Vagina (tissue), 2 donors: ENCODE measurements at regions not wholly inside any gene's neighbourhood (a gene's known extent, or its start where the extent isn't known, plus 50 kb on each side); places are given as distances from the start of the nearest gene placed in this dataset.

Source experiments
- DNase-seq, 2 donors: peaks; one replicate each; pipeline ENCODE4 v3.0.0-alpha.2; 2017; ENCODE audit errors: extremely low spot score in 2 of 2
- H3K27ac ChIP-seq: fragments of 200-600 bp; sonication (generic); one replicate; pipeline ENCODE4 v1.5.1; 2019
- H3K27me3 ChIP-seq: fragments of 200-600 bp; sonication (generic); one replicate; pipeline ENCODE4 v1.5.1; 2019
- H3K36me3 ChIP-seq, 2 donors: fragments of 200-600 bp; sonication (generic); one replicate each; pipeline ENCODE4 v1.5.1; 2017 to 2019
- H3K4me1 ChIP-seq: fragments of 200-600 bp; sonication (generic); one replicate; pipeline ENCODE4 v1.5.1; 2019
- H3K4me3 ChIP-seq, 2 donors: fragments of 200-600 bp; sonication (generic); 1 replicate in 1 of 2; 2 replicates in 1 of 2; pipeline ENCODE4 v1.5.1; 2016 to 2019
- H3K9me3 ChIP-seq: fragments of 200-600 bp; sonication (generic); one replicate; pipeline ENCODE4 v1.5.1; 2019
- POLR2A ChIP-seq, 2 donors: fragments of 450-650 bp; IDR thresholded peaks; one replicate each; pipeline ENCODE4 v1.6.1; 2017; ENCODE audit warnings: antibody characterized with exemption in 2 of 2, mild to moderate bottlenecking in 2 of 2, moderate library complexity in 2 of 2
- POLR2AphosphoS5 ChIP-seq, 2 donors: sonication (generic); formaldehyde crosslinking; IDR thresholded peaks; one replicate each; pipeline ENCODE4 v1.9.0; 2017; ENCODE audit warnings: antibody characterized with exemption in 2 of 2, mild to moderate bottlenecking in 2 of 2, low read depth in 1 of 2; ENCODE audit not compliant: insufficient read depth in 1 of 2
- intact Hi-C: fragments of 100-400 bp; cut with DNase I; formaldehyde crosslinking; loops from one replicate; pipeline ENCODE4 v1.15.1; 2023
- TF ChIP-seq, protein P1 (sequence below), 3 experiments: fragments of 450-650 bp in 2 of 3; fragments of 200-600 bp in 1 of 3; sonication (generic) in 1 of 3; IDR thresholded peaks; one replicate each; pipeline ENCODE4 v1.5.1; 2017 to 2019; ENCODE audit warnings: antibody characterized with exemption in 3 of 3, mild to moderate bottlenecking in 2 of 3, moderate library complexity in 2 of 3

DNA sequence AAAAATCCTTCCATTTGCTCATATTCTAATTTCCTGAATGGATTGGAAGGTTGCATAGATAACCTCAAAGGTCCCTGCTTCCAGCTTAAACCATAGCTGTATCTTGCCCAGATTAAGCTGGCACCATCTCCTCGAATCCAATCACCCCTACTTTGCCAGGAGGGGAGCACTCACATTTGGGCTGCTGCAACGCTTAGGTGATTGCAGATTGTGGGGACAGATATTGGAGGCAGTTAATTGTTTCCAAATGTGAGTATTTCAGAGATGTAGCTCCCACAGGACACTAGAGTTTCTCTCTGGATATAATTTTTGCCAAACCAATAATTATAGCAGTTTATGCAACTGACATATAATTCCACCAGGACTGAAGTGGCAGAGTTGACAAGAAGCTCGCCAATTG lies 53.5 kb upstream of the ACSL1 start:
- no peaks in the 10 kb centered on the region for H3K4me1 ChIP-seq
- H3K27ac ChIP-seq, result no peak overlapping the region
- intact Hi-C loops, result no loop called here
- TF ChIP-seq, protein P1, sequence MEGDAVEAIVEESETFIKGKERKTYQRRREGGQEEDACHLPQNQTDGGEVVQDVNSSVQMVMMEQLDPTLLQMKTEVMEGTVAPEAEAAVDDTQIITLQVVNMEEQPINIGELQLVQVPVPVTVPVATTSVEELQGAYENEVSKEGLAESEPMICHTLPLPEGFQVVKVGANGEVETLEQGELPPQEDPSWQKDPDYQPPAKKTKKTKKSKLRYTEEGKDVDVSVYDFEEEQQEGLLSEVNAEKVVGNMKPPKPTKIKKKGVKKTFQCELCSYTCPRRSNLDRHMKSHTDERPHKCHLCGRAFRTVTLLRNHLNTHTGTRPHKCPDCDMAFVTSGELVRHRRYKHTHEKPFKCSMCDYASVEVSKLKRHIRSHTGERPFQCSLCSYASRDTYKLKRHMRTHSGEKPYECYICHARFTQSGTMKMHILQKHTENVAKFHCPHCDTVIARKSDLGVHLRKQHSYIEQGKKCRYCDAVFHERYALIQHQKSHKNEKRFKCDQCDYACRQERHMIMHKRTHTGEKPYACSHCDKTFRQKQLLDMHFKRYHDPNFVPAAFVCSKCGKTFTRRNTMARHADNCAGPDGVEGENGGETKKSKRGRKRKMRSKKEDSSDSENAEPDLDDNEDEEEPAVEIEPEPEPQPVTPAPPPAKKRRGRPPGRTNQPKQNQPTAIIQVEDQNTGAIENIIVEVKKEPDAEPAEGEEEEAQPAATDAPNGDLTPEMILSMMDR (IDR thresholded peaks at IDR 0.05), result no peak
- no peak for TF ChIP-seq POLR2A (IDR thresholded peaks at IDR 0.05)
- TF ChIP-seq POLR2AphosphoS5 (IDR thresholded peaks at IDR 0.05; ENCODE audit: insufficient read depth in 1 of 2, low read depth in 1 of 2), result no peak
- DNase-seq, result no peak
- no peaks in the 10 kb centered on the region for H3K9me3 ChIP-seq
- no peak overlapping the region for H3K4me3 ChIP-seq
- no peaks in the 10 kb centered on the region for H3K27me3 ChIP-seq
- H3K36me3 ChIP-seq, result no peaks in the 10 kb centered on the region

DNA sequence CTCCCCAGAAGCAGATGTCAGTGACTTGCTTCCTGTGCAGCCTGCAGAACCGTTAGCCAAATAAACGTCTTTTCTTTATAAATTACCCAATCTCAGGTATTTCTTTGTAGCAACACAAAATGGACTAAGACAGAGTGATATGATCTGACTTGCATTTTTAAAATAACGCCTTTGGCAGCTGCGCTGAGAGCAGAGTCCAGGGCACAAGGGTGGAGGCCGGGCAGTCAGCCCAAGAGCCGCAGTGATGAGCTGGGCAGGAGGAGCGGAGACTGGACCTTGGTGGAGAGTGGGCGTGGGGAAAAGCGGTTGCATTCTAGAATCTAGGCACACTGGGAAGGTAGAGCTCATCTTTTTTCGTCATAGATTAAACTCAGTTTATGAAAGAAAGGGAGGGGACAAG lies 56.5 kb upstream of the ACSL1 start:
- intact Hi-C loops, result no loop called here
- Histone ChIP-seq H3K27ac (no peak overlapping the region), H3K36me3 (no peaks in the 10 kb centered on the region), H3K27me3 (no peaks in the 10 kb centered on the region), H3K4me3 (no peak overlapping the region), H3K4me1 (no peaks in the 10 kb centered on the region), H3K9me3 (no peaks in the 10 kb centered on the region)
- TF ChIP-seq, protein P1 (IDR thresholded peaks at IDR 0.05), result no peak
- TF ChIP-seq POLR2A (IDR thresholded peaks at IDR 0.05) (no peak), POLR2AphosphoS5 (IDR thresholded peaks at IDR 0.05; ENCODE audit: insufficient read depth in 1 of 2, low read depth in 1 of 2) (no peak)
- DNase-seq, result no peak

DNA sequence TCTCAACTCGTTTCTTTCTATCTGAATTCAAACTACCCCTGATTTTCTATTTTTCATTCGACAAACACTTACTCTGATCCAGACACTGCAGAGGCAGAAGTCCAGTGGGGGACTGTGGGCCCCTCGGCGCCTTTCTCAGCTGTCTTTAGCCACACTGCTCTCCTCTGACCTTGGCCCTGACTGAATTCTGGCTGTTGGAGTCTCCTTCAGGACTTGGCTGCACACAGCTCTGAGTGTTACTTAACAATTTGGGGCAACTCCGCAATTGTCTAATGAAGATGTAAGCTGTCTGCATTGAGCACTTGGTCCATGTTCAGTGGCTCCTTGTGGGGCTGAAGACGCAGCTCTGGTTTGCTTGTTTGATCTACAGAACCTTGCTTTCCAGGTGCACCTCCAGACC lies 57.3 kb upstream of the ACSL1 start:
- Histone ChIP-seq H3K9me3 (no peaks in the 10 kb centered on the region), H3K4me3 (no peak overlapping the region), H3K27me3 (no peaks in the 10 kb centered on the region), H3K36me3 (no peaks in the 10 kb centered on the region), H3K4me1 (no peaks in the 10 kb centered on the region), H3K27ac (no peak overlapping the region)
- DNase-seq, result no peak
- TF ChIP-seq POLR2AphosphoS5 (IDR thresholded peaks at IDR 0.05; ENCODE audit: insufficient read depth in 1 of 2, low read depth in 1 of 2), result no peak
- no peak for TF ChIP-seq POLR2A (IDR thresholded peaks at IDR 0.05)
- TF ChIP-seq, protein P1 (IDR thresholded peaks at IDR 0.05), result no peak
- intact Hi-C loops, result no loop called here

DNA sequence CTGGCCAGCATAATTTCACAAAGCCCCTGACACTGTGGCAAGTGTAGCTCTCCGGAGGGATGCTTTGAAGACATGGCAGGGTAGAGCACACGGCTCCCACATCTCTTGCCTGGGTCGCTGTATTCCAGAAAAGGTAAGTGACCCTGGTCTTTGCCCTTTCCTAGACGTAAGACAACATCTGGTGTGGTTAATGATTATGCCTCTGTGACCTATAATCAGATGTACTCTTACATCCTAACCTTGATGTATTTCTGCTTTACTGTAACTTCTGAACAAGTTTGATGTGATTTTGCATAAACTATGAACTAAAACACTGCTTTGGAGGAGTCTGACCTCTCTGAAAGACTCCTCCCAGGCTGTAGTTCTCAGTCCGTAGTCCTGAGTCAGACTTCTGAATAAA lies 59.1 kb upstream of the ACSL1 start:
- H3K27me3 ChIP-seq, result no peaks in the 10 kb centered on the region
- no peak overlapping the region for H3K27ac ChIP-seq
- no peaks in the 10 kb centered on the region for H3K36me3 ChIP-seq
- TF ChIP-seq POLR2AphosphoS5 (IDR thresholded peaks at IDR 0.05; ENCODE audit: insufficient read depth in 1 of 2, low read depth in 1 of 2) (no peak), POLR2A (IDR thresholded peaks at IDR 0.05) (no peak)
- TF ChIP-seq, protein P1 (IDR thresholded peaks at IDR 0.05), result no peak
- no peak overlapping the region for H3K4me3 ChIP-seq
- H3K9me3 ChIP-seq, result no peaks in the 10 kb centered on the region
- DNase-seq, result no peak
- no peaks in the 10 kb centered on the region for H3K4me1 ChIP-seq
- intact Hi-C loops, result no loop called here

DNA sequence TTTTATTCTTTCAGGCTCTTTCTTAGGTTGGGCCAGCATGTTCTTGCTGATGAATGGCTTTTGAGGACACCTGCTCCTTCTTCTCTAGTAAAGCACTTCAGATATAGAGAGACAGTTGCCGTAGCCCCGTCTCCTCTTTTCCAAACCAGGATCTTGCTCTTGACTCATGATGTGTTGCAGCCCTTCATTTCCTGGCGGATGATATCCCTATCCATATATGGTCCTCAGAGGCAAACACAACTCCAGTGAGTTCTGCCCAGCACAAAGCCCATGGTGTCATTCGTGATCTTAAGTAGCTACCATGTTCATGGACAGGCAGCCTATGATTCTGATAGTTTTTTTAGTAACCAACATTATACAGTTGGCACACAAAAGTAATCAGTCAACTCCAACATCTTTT lies 59.8 kb upstream of the ACSL1 start:
- no peaks in the 10 kb centered on the region for H3K36me3 ChIP-seq
- TF ChIP-seq POLR2A (IDR thresholded peaks at IDR 0.05) (no peak), POLR2AphosphoS5 (IDR thresholded peaks at IDR 0.05; ENCODE audit: insufficient read depth in 1 of 2, low read depth in 1 of 2) (no peak)
- TF ChIP-seq, protein P1 (IDR thresholded peaks at IDR 0.05), result no peak
- H3K27ac ChIP-seq, result no peak overlapping the region
- no peak overlapping the region for H3K4me3 ChIP-seq
- no peaks in the 10 kb centered on the region for H3K27me3 ChIP-seq
- no peak for DNase-seq
- no peaks in the 10 kb centered on the region for H3K4me1 ChIP-seq
- intact Hi-C loops, result no loop called here
- no peaks in the 10 kb centered on the region for H3K9me3 ChIP-seq
